PC-3 (cell line): ENCODE measurements at regions not wholly inside any gene's neighbourhood (a gene's known extent, or its start where the extent isn't known, plus 50 kb on each side); places are given as distances from the start of the nearest gene placed in this dataset.

Experiments used
- ATAC-seq: fragments of 200-7000 bp; cut with Tn5 transposase; 2 replicates; pipeline ENCODE4 v1.9.1; 2020; ENCODE audit warnings: mild to moderate bottlenecking, moderate library complexity
- BruUV-seq: library from RNA; stranded (reverse); fragments of 400-500 nt; replicated peaks from 2 replicates; lab custom pipeline; 2021; lab: Mats Ljungman, UMichigan
- CTCF ChIA-PET: fragments of 300-600 bp; sonication (Branson Sonifier 250); formaldehyde crosslinking; loops from one replicate; lab custom pipeline; 2022; ENCODE audit warnings: antibody characterized with exemption; lab: Charles Lee
- POLR2A ChIA-PET: fragments of 300-600 bp; sonication (Branson Sonifier 250); formaldehyde crosslinking; loops from one replicate; lab custom pipeline; 2022; ENCODE audit warnings: antibody characterized with exemption; ENCODE audit not compliant: unreplicated experiment; lab: Charles Lee
- DNase-seq: peaks from one replicate; pipeline ENCODE4 v3.0.0-alpha.2; 2015
- H2AFZ ChIP-seq: fragments of 300-600 bp; sonication (generic); 2 replicates; pipeline ENCODE4 v1.6.0; 2016; ENCODE audit warnings: antibody characterized with exemption, low read length
- H3F3A ChIP-seq: fragments of 300-600 bp; sonication (generic); one replicate; pipeline ENCODE4 v1.6.0; 2017; ENCODE audit warnings: antibody characterized with exemption, low read length, control low read depth, mild to moderate bottlenecking; ENCODE audit not compliant: unreplicated experiment
- H3K27ac ChIP-seq: fragments of 300-600 bp; sonication (generic); 2 replicates; pipeline ENCODE4 v1.5.1; 2016; ENCODE audit warnings: mild to moderate bottlenecking, low read length
- H3K27me3 ChIP-seq: fragments of 300-600 bp; sonication (generic); 2 replicates; pipeline ENCODE4 v1.6.1; 2016; ENCODE audit warnings: low read length, mixed read lengths
- H3K36me3 ChIP-seq: fragments of 300-600 bp; sonication (generic); 2 replicates; pipeline ENCODE4 v1.6.1; 2016; ENCODE audit warnings: low read depth, mixed run types, low read length, mixed read lengths
- H3K4me1 ChIP-seq: fragments of 300-600 bp; sonication (generic); 2 replicates; pipeline ENCODE4 v1.5.1; 2016; ENCODE audit warnings: low read length; ENCODE audit not compliant: insufficient read depth
- H3K4me2 ChIP-seq: fragments of 300-600 bp; sonication (generic); 2 replicates; pipeline ENCODE4 v1.6.0; 2016; ENCODE audit warnings: low read length
- H3K4me3 ChIP-seq: fragments of 300-600 bp; sonication (generic); 2 replicates; pipeline ENCODE4 v1.5.1; 2016; ENCODE audit warnings: mild to moderate bottlenecking, low read length, mixed read lengths
- H3K79me2 ChIP-seq: fragments of 300-600 bp; sonication (generic); 2 replicates; pipeline ENCODE4 v1.6.1; 2017; ENCODE audit warnings: low read length, mixed read lengths
- H3K9ac ChIP-seq: fragments of 300-600 bp; sonication (generic); 2 replicates; pipeline ENCODE4 v1.6.0; 2016; ENCODE audit warnings: mild to moderate bottlenecking, low read length
- H3K9me2 ChIP-seq: fragments of 300-600 bp; sonication (generic); replicated peaks from 2 replicates; pipeline ENCODE4 v1.6.1; 2016; ENCODE audit warnings: mixed run types, low read length, mixed read lengths
- H3K9me3 ChIP-seq: fragments of 300-600 bp; sonication (generic); 2 replicates; pipeline ENCODE4 v1.6.1; 2016; ENCODE audit warnings: low read length, mixed read lengths
- H4K20me1 ChIP-seq: fragments of 300-600 bp; sonication (generic); 2 replicates; pipeline ENCODE4 v1.6.1; 2016; ENCODE audit warnings: low read length, mixed read lengths
- EZH2 ChIP-seq: fragments of 300-600 bp; sonication (generic); IDR thresholded peaks from one replicate; pipeline ENCODE4 v1.6.1; 2017; ENCODE audit warnings: antibody characterized with exemption, mild to moderate bottlenecking, low read length; ENCODE audit not compliant: unreplicated experiment
- EZH2phosphoT487 ChIP-seq: fragments of 300-600 bp; sonication (generic); IDR thresholded peaks from 2 replicates; pipeline ENCODE4 v1.6.1; 2018; ENCODE audit warnings: mild to moderate bottlenecking, antibody characterized with exemption, low read length, borderline replicate concordance
- intact Hi-C: fragments of 100-400 bp; cut with micrococcal nuclease; formaldehyde crosslinking; loops from 2 replicates; pipeline ENCODE4 v1.9.0; 2023
- TF ChIP-seq, protein P1 (sequence below): fragments of 300-600 bp; sonication (generic); conservative IDR thresholded peaks from 2 replicates; pipeline ENCODE4 v1.5.1; 2017; ENCODE audit warnings: antibody characterized with exemption, low read depth, mild to moderate bottlenecking, low read length

DNA sequence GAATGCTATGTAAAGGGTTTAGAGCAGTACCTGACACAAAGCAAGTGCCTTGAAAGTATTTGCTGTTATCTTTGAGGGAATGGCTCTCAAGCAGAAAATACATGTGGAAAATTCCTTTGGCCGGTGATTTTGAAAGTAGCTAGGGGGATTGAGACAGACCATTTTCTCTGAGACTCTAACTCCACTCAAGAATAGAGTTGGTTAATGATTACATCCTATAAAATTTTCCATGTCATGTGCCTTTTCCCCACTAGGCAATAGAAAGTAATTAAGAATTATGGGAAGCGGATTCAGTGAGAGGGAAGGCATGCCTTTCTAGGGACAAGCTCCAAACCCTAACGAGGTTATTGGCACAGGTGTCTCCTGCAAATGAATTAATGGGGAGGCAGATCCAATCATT lies 276.0 kb downstream of the GPATCH2 start:
- H3K79me2 ChIP-seq = no peaks in the 10 kb centered on the region
- H3K4me1 ChIP-seq = no peaks in the 10 kb centered on the region
- no peaks in the 10 kb centered on the region for H3K36me3 ChIP-seq
- no peak overlapping the region for H2AFZ ChIP-seq
- H3K27me3 ChIP-seq = no peaks in the 10 kb centered on the region
- H3K9ac ChIP-seq = no peak overlapping the region
- H3K27ac ChIP-seq = no peak overlapping the region
- H3F3A ChIP-seq = no peaks in the 10 kb centered on the region
- POLR2A ChIA-PET = no interaction called here
- CTCF ChIA-PET = no interaction called here
- no TSS peak for BruUV-seq
- H4K20me1 ChIP-seq = no peaks in the 10 kb centered on the region
- H3K9me3 ChIP-seq = no peaks in the 10 kb centered on the region
- no peak overlapping the region for H3K4me3 ChIP-seq
- H3K4me2 ChIP-seq = no peak overlapping the region
- H3K9me2 ChIP-seq = no peaks in the 10 kb centered on the region
- TF ChIP-seq EZH2phosphoT487 (no peak), EZH2 (no peak)
- TF ChIP-seq, protein P1, sequence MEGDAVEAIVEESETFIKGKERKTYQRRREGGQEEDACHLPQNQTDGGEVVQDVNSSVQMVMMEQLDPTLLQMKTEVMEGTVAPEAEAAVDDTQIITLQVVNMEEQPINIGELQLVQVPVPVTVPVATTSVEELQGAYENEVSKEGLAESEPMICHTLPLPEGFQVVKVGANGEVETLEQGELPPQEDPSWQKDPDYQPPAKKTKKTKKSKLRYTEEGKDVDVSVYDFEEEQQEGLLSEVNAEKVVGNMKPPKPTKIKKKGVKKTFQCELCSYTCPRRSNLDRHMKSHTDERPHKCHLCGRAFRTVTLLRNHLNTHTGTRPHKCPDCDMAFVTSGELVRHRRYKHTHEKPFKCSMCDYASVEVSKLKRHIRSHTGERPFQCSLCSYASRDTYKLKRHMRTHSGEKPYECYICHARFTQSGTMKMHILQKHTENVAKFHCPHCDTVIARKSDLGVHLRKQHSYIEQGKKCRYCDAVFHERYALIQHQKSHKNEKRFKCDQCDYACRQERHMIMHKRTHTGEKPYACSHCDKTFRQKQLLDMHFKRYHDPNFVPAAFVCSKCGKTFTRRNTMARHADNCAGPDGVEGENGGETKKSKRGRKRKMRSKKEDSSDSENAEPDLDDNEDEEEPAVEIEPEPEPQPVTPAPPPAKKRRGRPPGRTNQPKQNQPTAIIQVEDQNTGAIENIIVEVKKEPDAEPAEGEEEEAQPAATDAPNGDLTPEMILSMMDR = no peak
- intact Hi-C loops = loop anchor here (5.0 kb wide), 1 partner anchor 817 kb away; no protein-coding TSS in a partner anchor
- no peak for ATAC-seq
- no peak for DNase-seq

GRCh38 chr1:217348960-217349664 lies 281.8 kb downstream of the GPATCH2 start:
- H3K4me3 ChIP-seq = no peak overlapping the region
- ATAC-seq (peak; percentile 78), DNase-seq (peak; percentile 31)
- H4K20me1 ChIP-seq = no peaks in the 10 kb centered on the region
- H3K4me2 ChIP-seq = no peak overlapping the region
- H3K27ac ChIP-seq = no peak overlapping the region
- CTCF ChIA-PET = interaction anchor here (0.6 kb wide), 1 partner anchor 1802 kb away, joined by 3 read pairs; no protein-coding TSS in a partner anchor
- no peaks in the 10 kb centered on the region for H3K4me1 ChIP-seq
- TF ChIP-seq, protein P1 = no peak
- TF ChIP-seq EZH2phosphoT487 = no peak
- TF ChIP-seq EZH2 = no peak
- H3K79me2 ChIP-seq = no peaks in the 10 kb centered on the region
- BruUV-seq = no TSS peak
- no peaks in the 10 kb centered on the region for H3K9me3 ChIP-seq
- no peaks in the 10 kb centered on the region for H3F3A ChIP-seq
- intact Hi-C loops = loop anchor here (10.0 kb wide), 1 partner anchor 566 kb away; no protein-coding TSS in a partner anchor
- H2AFZ ChIP-seq = no peak overlapping the region
- H3K27me3 ChIP-seq = no peaks in the 10 kb centered on the region
- POLR2A ChIA-PET = interaction anchor here (0.6 kb wide), 1 partner anchor 107 kb away, joined by 4 read pairs; no protein-coding TSS in a partner anchor
- H3K9ac ChIP-seq = no peak overlapping the region
- H3K36me3 ChIP-seq = no peaks in the 10 kb centered on the region
- H3K9me2 ChIP-seq = no peaks in the 10 kb centered on the region

DNA sequence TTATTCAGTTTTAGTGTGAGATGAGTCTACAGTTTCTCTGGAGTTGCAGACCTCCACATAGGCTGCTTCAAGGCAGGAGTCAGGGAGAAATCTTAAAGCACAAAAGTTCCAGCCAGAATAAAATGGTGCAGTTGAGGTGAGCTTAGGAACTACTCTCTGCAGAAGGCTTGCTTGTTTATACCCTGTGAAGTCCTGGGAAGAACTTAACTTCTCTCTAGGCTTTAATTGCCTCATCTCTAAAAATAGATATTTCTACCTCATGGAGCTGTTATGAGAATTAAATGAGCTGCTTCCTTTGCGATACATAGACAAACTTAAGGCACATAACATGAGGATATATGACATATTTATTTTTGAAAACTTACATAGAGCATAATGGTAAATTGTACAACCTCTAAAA lies 286.2 kb downstream of the GPATCH2 start:
- no peak overlapping the region for H2AFZ ChIP-seq
- H3K9me2 ChIP-seq = no peaks in the 10 kb centered on the region
- CTCF ChIA-PET = no interaction called here
- no TSS peak for BruUV-seq
- H4K20me1 ChIP-seq = no peaks in the 10 kb centered on the region
- DNase-seq = no peak
- no peaks in the 10 kb centered on the region for H3K4me1 ChIP-seq
- H3K27ac ChIP-seq = no peak overlapping the region
- H3F3A ChIP-seq = no peaks in the 10 kb centered on the region
- POLR2A ChIA-PET = interaction anchor here (0.6 kb wide), 1 partner anchor 190 kb away, joined by 4 read pairs; no protein-coding TSS in a partner anchor
- H3K27me3 ChIP-seq = peaks cover 4% of the 10 kb centered on the region; the same call in 1 of the 2 replicates
- H3K9me3 ChIP-seq = no peaks in the 10 kb centered on the region
- no peak for ATAC-seq
- no peak for TF ChIP-seq EZH2phosphoT487
- TF ChIP-seq EZH2 = no peak
- TF ChIP-seq, protein P1 = no peak
- no peaks in the 10 kb centered on the region for H3K36me3 ChIP-seq
- no peak overlapping the region for H3K4me3 ChIP-seq
- H3K4me2 ChIP-seq = no peak overlapping the region
- H3K79me2 ChIP-seq = no peaks in the 10 kb centered on the region
- intact Hi-C loops = loop anchor here (10.0 kb wide), 1 partner anchor 570 kb away; no protein-coding TSS in a partner anchor
- no peak overlapping the region for H3K9ac ChIP-seq
